Adrenal gland (tissue), 9 donors: ENCODE measurements at regions not wholly inside any gene's neighbourhood (a gene's known extent, or its start where the extent isn't known, plus 50 kb on each side); places are given as distances from the start of the nearest gene placed in this dataset.
A peak's percentile ranks its signal among the peaks of the same experiment; 100 is the strongest.

Experiments used
- DNase-seq, 7 donors: peaks; one replicate each; pipeline ENCODE4 v3.0.0-alpha.2; 2019 to 2020
- H3K27ac ChIP-seq, 5 donors: fragments of 200-600 bp; sonication (generic) in 4 of 5; 1 replicate in 3 of 5; 2 replicates in 2 of 5; pipeline versions ENCODE4 v1.5.1 to v1.8.0; 2016 to 2020; ENCODE audit warnings: mild to moderate bottlenecking in 1 of 5
- H3K27me3 ChIP-seq: fragments of 200-600 bp; 2 replicates; pipeline ENCODE4 v1.8.0; 2021
- H3K36me3 ChIP-seq, 2 donors: fragments of 200-600 bp; replicated peaks in 1 of 2; 1 replicate in 1 of 2; 2 replicates in 1 of 2; pipeline versions ENCODE4 v1.5.1 to v1.8.0; 2018 to 2022
- H3K4me1 ChIP-seq, 2 donors: fragments of 200-600 bp; replicated peaks in 1 of 2; 1 replicate in 1 of 2; 2 replicates in 1 of 2; pipeline versions ENCODE4 v1.5.1 to v1.8.0; 2018 to 2021
- H3K4me3 ChIP-seq, 4 donors: fragments of 200-600 bp; sonication (generic) in 3 of 4; one replicate each; pipeline ENCODE4 v1.5.1; 2016 to 2018
- H3K9me3 ChIP-seq, 3 donors: fragments of 200-600 bp; sonication (generic) in 1 of 3; replicated peaks in 1 of 3; 1 replicate in 2 of 3; 2 replicates in 1 of 3; pipeline versions ENCODE4 v1.5.1 to v1.8.0; 2016 to 2021
- POLR2A ChIP-seq, 2 donors: fragments of 450-650 bp; IDR thresholded peaks; one replicate each; pipeline ENCODE4 v1.6.1; 2017; ENCODE audit warnings: antibody characterized with exemption in 2 of 2, mild to moderate bottlenecking in 2 of 2, moderate library complexity in 1 of 2
- WGBS, 4 donors: extraction: QIAGEN DNeasy Blood & Tissue Kit in 2 of 4; methylation state at CpG; one replicate each; pipeline versions ENCODE4 v1.1.5 to v1.1.7; 2013 to 2017; 5-methylcytosine and 5-hydroxymethylcytosine counted together
- intact Hi-C, 2 donors: fragments of 100-400 bp; cut with DNase I; formaldehyde crosslinking; loops; one replicate each; pipeline versions ENCODE4 v1.14.1 to v1.15.0; 2022 to 2023
- TF ChIP-seq, protein P1 (sequence below), 6 experiments: fragments of 450-650 bp in 4 of 6; fragments of 200-600 bp in 2 of 6; sonication (generic) in 1 of 6; IDR thresholded peaks; 1 replicate in 5 of 6; 2 replicates in 1 of 6; pipeline versions ENCODE4 v1.5.1 to v1.8.0; 2016 to 2021; ENCODE audit warnings: antibody characterized with exemption in 6 of 6, mild to moderate bottlenecking in 2 of 6, moderate library complexity in 1 of 6
- donor health status: healthy with polysubstance abuse.
- donor health status: Bipolar disorder and iron deficiency.
- donor health status: DM: yes; HTN: yes; CAD: no.
- donor health status: DM: no; HTN: no; CAD: no.
- donor health status: DM: no; HTN: no; CAD: no.

DNA sequence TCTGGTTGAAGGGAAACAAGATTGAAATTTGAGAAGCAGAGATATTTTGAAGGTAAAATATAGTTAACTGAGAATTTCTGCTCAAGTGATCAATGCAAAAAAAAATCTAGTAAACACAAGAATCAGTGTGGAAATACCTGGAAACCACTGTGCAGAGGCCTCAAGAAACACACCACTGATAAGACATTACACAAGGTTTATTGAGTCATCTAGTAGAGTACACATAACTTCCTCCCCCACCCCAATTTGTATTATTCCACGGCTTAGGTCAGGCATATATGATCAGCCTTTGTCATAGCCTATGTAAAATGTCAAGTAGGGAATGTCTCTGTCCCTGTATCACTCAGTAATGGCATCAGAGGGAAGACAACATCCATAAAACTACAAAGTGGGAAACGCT is 447.8 kb upstream of the BCHE start:
- TF ChIP-seq, protein P1, sequence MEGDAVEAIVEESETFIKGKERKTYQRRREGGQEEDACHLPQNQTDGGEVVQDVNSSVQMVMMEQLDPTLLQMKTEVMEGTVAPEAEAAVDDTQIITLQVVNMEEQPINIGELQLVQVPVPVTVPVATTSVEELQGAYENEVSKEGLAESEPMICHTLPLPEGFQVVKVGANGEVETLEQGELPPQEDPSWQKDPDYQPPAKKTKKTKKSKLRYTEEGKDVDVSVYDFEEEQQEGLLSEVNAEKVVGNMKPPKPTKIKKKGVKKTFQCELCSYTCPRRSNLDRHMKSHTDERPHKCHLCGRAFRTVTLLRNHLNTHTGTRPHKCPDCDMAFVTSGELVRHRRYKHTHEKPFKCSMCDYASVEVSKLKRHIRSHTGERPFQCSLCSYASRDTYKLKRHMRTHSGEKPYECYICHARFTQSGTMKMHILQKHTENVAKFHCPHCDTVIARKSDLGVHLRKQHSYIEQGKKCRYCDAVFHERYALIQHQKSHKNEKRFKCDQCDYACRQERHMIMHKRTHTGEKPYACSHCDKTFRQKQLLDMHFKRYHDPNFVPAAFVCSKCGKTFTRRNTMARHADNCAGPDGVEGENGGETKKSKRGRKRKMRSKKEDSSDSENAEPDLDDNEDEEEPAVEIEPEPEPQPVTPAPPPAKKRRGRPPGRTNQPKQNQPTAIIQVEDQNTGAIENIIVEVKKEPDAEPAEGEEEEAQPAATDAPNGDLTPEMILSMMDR (IDR thresholded peaks at IDR 0.05): no peak
- no peak for TF ChIP-seq POLR2A (IDR thresholded peaks at IDR 0.05)
- intact Hi-C loops: no loop called here
- 76 to 84% (median 83%) methylated on average over 2 of the region's 2 CpGs for WGBS, 4 donors
- H3K4me1 ChIP-seq: no peaks in the 10 kb centered on the region
- H3K36me3 ChIP-seq: no peaks in the 10 kb centered on the region
- H3K4me3 ChIP-seq: no peak overlapping the region
- no peak overlapping the region for H3K27ac ChIP-seq
- no peaks in the 10 kb centered on the region for H3K27me3 ChIP-seq
- no peak for DNase-seq
- no peaks in the 10 kb centered on the region for H3K9me3 ChIP-seq

DNA sequence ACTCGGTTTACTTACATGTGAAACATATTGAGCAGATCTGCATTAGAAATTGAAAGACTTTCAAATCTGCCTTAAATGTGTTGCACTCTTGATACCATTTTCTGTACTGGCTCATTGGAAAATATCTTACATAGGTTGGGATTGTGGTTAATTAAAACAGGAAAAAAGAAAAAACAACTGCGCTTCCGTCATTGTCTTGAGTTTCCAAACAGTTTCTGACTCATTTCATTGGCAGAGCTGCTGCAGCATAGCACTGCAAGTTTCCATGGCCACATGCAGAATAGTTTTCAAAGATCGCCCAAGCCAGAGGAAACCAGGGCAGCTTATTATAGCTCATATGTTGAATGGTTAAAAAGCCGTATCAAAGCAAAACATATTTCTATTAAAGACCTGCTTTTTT is 446.6 kb upstream of the BCHE start:
- Histone ChIP-seq H3K4me1 (no peaks in the 10 kb centered on the region), H3K27me3 (no peaks in the 10 kb centered on the region), H3K27ac (no peak overlapping the region), H3K9me3 (no peaks in the 10 kb centered on the region), H3K4me3 (no peak overlapping the region), H3K36me3 (no peaks in the 10 kb centered on the region)
- peak in 6 of 7 donors; percentile 27 to 53 (median 34) for DNase-seq
- WGBS, 4 donors: 48 to 55% (median 53%) methylated on average over 5 of the region's 5 CpGs
- TF ChIP-seq, protein P1 (IDR thresholded peaks at IDR 0.05): no peak
- TF ChIP-seq POLR2A (IDR thresholded peaks at IDR 0.05): no peak
- intact Hi-C loops: no loop called here

DNA sequence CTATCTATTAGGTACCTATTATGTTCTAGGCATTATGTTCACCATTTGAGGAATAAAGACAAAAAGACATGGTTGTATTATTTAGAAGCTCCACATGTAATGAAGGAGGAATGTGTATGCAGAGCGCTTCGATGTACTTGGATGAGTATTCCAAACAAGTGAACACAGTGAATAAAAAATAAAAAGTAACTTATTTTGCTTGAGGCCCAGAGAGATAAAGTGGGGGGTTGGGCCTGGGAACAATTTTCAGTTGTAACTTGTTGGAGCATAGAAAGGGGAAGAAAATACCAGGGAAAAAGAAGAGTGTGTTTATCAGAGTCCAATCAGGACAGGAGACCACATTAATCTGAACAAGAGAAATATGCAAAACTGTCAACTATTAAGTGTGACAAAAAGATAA is 445.7 kb upstream of the BCHE start:
- Histone ChIP-seq H3K4me1 (no peaks in the 10 kb centered on the region), H3K27me3 (no peaks in the 10 kb centered on the region), H3K4me3 (no peak overlapping the region), H3K27ac (no peak overlapping the region), H3K9me3 (no peaks in the 10 kb centered on the region), H3K36me3 (no peaks in the 10 kb centered on the region)
- TF ChIP-seq, protein P1 (IDR thresholded peaks at IDR 0.05): no peak
- TF ChIP-seq POLR2A (IDR thresholded peaks at IDR 0.05): no peak
- intact Hi-C loops: no loop called here
- no peak for DNase-seq
- 38 to 89% (median 78%) methylated on average over 2 of the region's 2 CpGs for WGBS, 4 donors

DNA sequence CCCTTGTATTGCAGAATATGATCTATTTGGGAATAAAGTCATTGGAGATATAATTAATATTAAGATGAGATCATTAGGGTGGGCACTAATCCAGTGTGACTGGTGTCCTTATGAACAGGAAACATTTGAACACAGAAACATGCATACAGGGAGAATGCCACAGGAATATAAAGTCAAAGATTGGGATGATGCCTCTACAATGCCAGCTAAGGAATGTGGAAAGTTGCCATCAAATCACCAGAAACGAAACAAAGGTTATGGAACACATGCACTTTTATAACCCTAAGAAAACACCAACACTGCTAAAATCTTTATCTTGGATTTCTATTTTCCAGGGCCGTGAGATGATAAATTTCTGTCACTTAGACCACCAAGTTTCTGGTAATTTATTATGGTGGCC is 442.4 kb upstream of the BCHE start:
- Histone ChIP-seq H3K4me3 (no peak overlapping the region), H3K9me3 (no peaks in the 10 kb centered on the region), H3K4me1 (no peaks in the 10 kb centered on the region), H3K27me3 (no peaks in the 10 kb centered on the region), H3K36me3 (no peaks in the 10 kb centered on the region), H3K27ac (no peak overlapping the region)
- intact Hi-C loops: no loop called here
- no peak for TF ChIP-seq POLR2A (IDR thresholded peaks at IDR 0.05)
- TF ChIP-seq, protein P1 (IDR thresholded peaks at IDR 0.05): no peak
- DNase-seq: no peak
- 37 to 54% (median 44%) methylated on average over 2 of the region's 2 CpGs for WGBS, 4 donors
